ENCODE measurements at regions not wholly inside any gene's neighbourhood (a gene's known extent, or its start where the extent isn't known, plus 50 kb on each side); places are given as distances from the start of the nearest gene placed in this dataset.
A peak's percentile ranks its signal among the peaks of the same experiment; 100 is the strongest.
"Not testable (repeated sequence)": the region's sequence is repeated elsewhere in the genome, so short reads cannot be mapped to it uniquely, and the experiment has no call there.

- DNase-seq (ENCODE audit: extremely low spot score, insufficient read length, low read depth) (no peak), FAIRE-seq (no peak)
These were observed 140.1 kb upstream of the FRG1 start for GRCh38 chr4:189800545-189801088.

DNA sequence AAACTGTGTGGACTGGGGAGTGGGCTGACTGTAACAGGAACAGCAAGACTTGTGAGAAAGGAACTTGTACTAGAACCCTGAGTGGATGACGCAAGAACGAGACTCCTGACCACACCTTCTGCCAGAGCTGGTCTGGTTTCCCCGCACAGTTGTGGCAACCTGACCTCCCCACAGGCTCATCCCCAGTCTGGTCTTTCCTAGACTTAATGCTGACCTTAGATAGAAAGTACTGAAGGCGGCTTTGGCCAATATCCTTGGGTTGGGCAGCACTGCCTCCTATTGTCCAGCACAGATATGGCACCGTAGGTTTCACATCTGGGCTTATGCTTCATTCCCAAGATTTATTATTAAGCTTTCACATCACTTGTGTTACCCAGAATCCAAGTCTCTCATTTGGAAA lies 137.8 kb upstream of the FRG1 start:
- FAIRE-seq, result no peak
- DNase-seq (ENCODE audit: extremely low spot score, insufficient read length, low read depth), result no peak

DNA sequence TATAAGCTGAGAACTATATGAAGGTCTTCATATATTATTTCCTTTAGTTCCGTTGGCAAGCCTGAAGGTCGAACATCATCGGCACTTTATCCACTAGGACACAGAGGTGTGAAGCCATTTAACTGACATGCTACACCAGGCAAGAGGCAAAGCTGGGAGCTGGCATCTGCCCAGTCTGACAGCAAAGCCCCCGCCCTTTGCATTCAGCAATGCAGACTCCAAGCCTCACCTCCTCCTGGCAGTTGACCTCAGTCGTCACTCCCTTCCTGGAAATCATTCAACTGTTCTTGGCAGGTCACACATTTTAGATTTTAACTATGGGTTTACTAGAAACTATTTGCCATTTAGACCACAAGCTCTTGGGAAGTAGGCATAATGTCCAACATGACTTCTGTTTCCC lies 135.8 kb upstream of the FRG1 start:
- no peak for DNase-seq (ENCODE audit: extremely low spot score, insufficient read length, low read depth)
- no peak for FAIRE-seq

DNA sequence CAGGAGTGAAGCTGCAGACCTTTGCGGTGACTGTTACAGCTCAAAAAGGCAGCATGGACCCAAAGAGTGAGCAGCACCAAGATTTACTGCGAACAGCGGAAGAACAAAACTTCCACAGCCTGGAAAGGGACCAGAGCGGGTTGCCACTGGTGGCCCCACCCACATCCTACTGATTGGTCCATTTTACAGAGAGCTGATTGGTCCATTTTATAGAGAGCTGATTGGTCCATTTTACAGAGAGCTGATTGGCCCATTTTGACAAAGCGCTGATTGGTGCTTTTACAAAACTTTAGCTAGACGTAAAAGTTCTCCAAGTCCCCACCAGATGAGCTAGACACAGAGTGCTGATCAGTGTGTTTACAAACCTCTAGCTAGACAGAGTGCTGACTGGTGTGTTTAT lies 134.2 kb upstream of the FRG1 start:
- FAIRE-seq (no peak), DNase-seq (ENCODE audit: extremely low spot score, insufficient read length, low read depth) (no peak)

DNA sequence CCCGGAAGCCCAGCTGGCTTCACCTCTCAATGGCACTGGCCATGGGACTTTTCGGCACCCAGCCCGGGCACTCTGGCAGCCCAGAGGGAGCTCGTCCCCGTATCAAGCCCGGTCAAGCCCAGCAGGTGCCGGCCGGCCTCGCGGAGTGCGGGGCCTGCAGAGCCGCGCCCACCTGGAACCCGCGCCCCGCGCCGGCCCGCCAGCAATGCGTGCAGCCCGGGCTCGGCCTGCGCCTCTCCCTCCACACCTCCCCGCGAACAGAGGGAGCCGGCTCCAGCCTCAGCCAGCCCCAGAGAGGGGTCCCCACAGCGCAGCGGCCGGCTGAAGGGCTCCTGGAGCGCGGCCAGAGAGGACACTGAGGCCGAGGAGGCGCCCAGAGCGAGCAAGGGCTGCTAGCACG lies 133.6 kb upstream of the FRG1 start:
- DNase-seq (ENCODE audit: extremely low spot score, insufficient read length, low read depth), result no peak
- FAIRE-seq, result no peak

DNA sequence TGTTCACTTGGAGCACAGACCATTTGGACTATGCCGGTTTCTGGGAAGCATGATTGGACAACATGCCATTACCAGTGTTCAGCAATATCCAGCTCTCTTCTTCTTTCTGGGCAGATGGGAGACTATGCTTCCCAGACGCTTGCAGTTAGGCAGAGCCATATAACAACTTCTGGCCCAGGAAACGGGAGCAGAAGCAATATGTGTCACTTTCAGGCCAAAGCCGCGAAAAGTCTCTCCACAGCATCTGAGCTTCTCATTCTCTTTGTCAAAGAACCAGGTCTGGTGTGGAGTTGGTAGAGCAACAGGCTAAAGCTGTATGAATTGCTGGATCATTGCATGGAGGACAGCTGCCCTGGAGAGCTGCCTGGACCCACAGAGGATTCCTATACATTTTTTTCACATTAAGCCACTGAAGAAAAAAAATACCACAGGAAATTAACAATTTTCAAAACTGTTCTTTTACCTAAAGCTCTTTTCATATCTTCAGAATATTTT lies 131.4 kb upstream of the FRG1 start:
- DNase-seq (ENCODE audit: extremely low spot score, insufficient read length, low read depth) (no peak), FAIRE-seq (no peak)

DNA sequence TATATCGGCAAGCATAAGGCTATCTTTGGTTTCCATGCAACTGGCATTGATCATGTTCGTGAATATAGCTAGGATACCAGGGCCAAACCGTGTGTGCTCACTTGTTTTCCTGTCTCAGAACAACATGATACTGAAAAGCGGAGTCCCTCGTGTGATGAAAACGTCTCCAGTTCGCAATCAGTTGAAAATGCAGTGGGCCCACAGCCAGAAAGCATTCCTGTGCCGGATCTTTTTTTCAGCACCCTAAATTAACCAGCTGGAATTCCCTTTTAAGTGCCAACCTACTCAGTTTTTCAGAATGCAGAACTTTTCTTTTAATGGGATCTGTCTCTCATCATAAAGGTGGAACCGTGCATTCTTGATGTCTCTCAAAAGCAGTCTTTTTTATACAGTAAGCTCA lies 130.8 kb upstream of the FRG1 start:
- DNase-seq (ENCODE audit: extremely low spot score, insufficient read length, low read depth), result no peak
- FAIRE-seq, result no peak

GRCh38 chr4:189810318-189811181 lies 130.1 kb upstream of the FRG1 start:
- DNase-seq (ENCODE audit: extremely low spot score, insufficient read length, low read depth); FAIRE-seq: not testable (repeated sequence)

- FAIRE-seq (no peak), DNase-seq (ENCODE audit: extremely low spot score, insufficient read length, low read depth) (no peak)
These were observed 125.1 kb upstream of the FRG1 start for GRCh38 chr4:189815404-189816192.

- FAIRE-seq (no peak), DNase-seq (ENCODE audit: extremely low spot score, insufficient read length, low read depth) (no peak)
These were observed 118.3 kb upstream of the FRG1 start for GRCh38 chr4:189822326-189822725.

DNA sequence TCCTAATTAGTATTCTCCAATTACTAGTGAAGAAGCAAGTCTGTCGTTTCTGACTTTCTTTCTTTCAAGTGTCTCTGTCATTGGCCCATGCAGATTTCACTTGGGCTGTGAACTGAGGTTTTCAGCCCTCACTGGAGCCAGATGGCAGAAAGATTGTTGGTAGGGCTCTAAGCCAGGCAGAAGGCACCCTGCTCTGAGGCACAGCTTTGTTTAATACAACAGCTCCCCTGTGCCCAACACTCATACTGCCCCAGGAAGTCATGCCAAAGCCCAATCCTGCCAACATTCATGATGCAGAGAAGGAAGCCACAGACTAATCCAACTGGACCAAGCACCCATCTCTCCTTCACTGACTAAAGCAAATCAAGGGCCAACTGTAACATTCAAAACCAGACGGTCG lies 117.1 kb upstream of the FRG1 start:
- FAIRE-seq (no peak), DNase-seq (ENCODE audit: extremely low spot score, insufficient read length, low read depth) (no peak)

- no peak for DNase-seq (ENCODE audit: extremely low spot score, insufficient read length, low read depth)
- no peak for FAIRE-seq
These were observed 115.2 kb upstream of the FRG1 start for GRCh38 chr4:189825466-189825865.

- DNase-seq (ENCODE audit: extremely low spot score, insufficient read length, low read depth) (no peak), FAIRE-seq (no peak)
These were observed 114.0 kb upstream of the FRG1 start for GRCh38 chr4:189826657-189827056.

GRCh38 chr4:189828081-189828697 lies 112.5 kb upstream of the FRG1 start:
- DNase-seq (ENCODE audit: extremely low spot score, insufficient read length, low read depth) (no peak), FAIRE-seq (no peak)

DNA sequence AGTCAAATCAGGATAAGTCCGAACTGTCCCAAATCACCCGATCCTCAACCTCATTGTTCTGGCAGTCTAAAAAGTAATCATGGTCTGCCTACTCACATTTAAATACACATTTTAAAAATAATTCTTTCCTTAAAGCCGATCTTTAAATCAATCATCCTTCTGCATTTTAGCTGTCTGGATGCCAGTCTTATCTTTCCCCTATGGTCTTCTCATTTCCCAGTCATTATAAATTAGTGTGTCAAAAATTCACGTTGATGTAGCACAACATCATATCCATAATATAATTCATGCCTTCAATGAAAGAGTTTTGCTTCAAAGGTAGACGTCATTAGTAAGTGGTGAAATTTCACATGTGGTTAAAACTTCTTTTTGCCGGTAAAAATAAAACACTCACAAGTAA lies 108.1 kb upstream of the FRG1 start:
- no peak for FAIRE-seq
- DNase-seq (ENCODE audit: extremely low spot score, insufficient read length, low read depth), result no peak

DNA sequence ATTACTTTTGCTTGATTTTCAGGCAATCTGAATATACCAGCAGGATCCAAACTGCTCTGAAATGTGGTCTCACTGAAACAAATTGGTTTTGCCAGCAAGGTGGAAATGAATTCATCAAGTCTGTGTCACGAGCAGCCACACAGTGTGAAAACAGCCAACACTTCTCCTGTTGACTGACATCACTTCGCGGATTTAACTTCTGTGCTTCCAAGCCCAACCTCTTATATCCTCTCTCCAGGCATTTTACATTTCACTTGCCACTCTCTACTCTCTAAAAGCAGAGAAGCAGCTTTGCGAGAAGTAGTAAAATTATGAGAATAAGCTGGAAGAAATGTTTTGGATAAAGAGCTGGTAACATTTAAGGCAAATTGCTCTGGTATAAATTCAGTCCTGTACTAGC lies 106.1 kb upstream of the FRG1 start:
- no peak for FAIRE-seq
- no peak for DNase-seq (ENCODE audit: extremely low spot score, insufficient read length, low read depth)

DNA sequence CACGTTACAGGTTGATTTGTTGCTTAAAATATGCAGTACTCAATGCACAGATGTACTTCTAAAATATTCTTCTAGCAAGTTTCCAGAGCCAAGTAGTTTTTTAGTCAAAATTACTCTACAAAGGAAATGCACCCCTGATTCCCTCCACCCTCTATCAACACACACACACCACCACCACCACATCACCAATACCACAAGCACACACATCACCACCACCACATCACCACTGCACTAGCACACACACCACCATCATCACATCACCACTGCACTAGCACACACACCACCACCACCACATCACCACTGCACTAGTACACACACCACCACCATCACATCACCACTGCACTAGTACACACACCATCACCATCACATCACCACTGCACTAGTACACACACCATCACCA lies 105.2 kb upstream of the FRG1 start:
- DNase-seq (ENCODE audit: extremely low spot score, insufficient read length, low read depth) (no peak), FAIRE-seq (peak; percentile 59)

DNA sequence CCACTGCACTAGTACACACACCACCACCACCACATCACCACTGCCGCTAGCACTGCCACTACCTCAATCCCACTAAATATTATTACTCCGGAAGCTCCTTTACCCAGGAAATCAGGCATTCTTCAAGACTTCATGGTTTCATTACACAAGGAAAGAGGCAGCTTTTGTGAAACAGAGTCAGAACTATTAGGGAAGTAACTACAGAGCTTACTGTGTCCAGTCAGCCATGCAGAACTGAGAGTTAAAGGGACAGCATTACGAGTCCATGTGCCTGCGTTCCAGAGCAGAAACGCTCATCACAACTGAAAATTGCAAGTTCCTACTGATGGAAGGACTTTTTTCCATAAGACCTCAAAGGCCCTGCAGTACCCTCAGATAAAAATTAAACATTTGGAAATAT lies 103.2 kb upstream of the FRG1 start:
- no peak for DNase-seq (ENCODE audit: extremely low spot score, insufficient read length, low read depth)
- no peak for FAIRE-seq

DNA sequence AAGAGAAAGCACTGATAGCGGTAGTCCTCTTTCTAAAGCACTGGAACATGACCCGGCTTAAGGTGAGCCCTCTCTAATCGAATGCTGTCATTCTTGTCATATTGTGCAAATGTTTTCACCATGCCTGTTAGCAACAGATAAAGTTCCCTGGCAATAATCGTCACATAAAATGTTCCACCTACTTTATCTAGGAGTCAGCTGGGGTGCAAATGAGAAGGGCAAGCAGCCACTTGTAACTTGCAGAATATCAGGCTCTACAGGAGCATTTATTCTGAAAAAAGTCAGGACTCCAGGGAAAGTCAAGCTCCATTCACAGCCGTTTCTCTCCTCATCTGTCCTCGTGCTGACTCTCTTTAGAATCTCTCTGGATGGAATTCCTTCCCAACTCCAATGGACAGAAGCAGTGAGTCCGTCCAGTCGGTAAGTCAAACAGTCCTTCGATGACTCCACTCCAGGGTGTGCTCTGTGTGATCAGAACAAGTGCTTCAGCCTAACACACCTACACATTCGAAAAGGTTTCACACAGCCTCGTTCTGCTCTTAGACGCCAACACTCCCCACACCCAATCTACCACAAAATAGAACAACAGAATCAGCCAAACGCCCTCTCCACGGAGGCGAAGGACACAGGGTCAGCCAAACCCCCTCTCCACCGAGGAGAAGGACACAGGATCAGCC lies 101.7 kb upstream of the FRG1 start:
- DNase-seq (ENCODE audit: extremely low spot score, insufficient read length, low read depth), result no peak
- FAIRE-seq, result no peak

GRCh38 chr4:189840356-189840755 lies 100.3 kb upstream of the FRG1 start:
- FAIRE-seq (no peak), DNase-seq (ENCODE audit: extremely low spot score, insufficient read length, low read depth) (no peak)
